Astrocyte (in vitro differentiated cells and primary cell): ENCODE measurements at regions not wholly inside any gene's neighbourhood (a gene's known extent, or its start where the extent isn't known, plus 50 kb on each side); places are given as distances from the start of the nearest gene placed in this dataset.

Source experiments
- EZH2 ChIP-seq: IDR thresholded peaks from 2 replicates; pipeline ENCODE4 v1.6.1; 2012; ENCODE audit warnings: mild to moderate bottlenecking, low read length, inconsistent platforms; ENCODE audit not compliant: insufficient read depth
- TF ChIP-seq, protein P1 (sequence below): IDR thresholded peaks from 2 replicates; pipeline ENCODE4 v1.5.1; 2011; ENCODE audit warnings: low read depth, mild to moderate bottlenecking, inconsistent platforms, low read length, moderate library complexity; ENCODE audit not compliant: insufficient read depth

DNA sequence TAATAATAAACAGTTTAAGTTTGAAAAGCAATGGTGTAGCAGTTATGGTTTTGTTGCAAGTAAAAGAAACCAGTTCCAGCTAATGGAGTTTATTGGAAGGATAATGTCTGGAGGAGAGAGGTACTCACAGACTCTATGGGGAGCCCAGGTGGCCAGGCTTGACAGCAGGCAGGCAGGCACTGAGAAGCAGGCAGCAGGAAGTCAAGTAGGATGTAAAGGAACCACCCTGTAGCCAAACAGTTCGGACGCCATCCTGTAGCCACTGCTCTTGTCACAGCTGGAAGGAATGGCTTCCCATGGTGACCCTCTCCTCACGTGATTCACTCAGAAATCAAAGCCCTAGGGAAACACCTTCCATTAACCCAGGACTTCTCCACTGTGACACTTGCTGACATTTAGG lies 96.7 kb upstream of the MC3R start:
- TF ChIP-seq, protein P1, sequence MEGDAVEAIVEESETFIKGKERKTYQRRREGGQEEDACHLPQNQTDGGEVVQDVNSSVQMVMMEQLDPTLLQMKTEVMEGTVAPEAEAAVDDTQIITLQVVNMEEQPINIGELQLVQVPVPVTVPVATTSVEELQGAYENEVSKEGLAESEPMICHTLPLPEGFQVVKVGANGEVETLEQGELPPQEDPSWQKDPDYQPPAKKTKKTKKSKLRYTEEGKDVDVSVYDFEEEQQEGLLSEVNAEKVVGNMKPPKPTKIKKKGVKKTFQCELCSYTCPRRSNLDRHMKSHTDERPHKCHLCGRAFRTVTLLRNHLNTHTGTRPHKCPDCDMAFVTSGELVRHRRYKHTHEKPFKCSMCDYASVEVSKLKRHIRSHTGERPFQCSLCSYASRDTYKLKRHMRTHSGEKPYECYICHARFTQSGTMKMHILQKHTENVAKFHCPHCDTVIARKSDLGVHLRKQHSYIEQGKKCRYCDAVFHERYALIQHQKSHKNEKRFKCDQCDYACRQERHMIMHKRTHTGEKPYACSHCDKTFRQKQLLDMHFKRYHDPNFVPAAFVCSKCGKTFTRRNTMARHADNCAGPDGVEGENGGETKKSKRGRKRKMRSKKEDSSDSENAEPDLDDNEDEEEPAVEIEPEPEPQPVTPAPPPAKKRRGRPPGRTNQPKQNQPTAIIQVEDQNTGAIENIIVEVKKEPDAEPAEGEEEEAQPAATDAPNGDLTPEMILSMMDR, result no peak
- no peak for TF ChIP-seq EZH2
